GM23338 (cell line): ENCODE measurements at regions not wholly inside any gene's neighbourhood (a gene's known extent, or its start where the extent isn't known, plus 50 kb on each side); places are given as distances from the start of the nearest gene placed in this dataset.
A peak's percentile ranks its signal among the peaks of the same experiment; 100 is the strongest.

Experiments
- ATAC-seq: fragments of 200-7000 bp; cut with Tn5 transposase; 3 replicates; pipeline ENCODE4 v1.9.1; 2020
- DNase-seq: peaks from one replicate; pipeline ENCODE4 v3.0.0-alpha.2; 2015; ENCODE audit warnings: low spot score
- H2AFZ ChIP-seq: fragments of 200-600 bp; sonication (generic); 2 replicates; pipeline ENCODE4 v1.8.0; 2016; ENCODE audit warnings: antibody characterized with exemption, mild to moderate bottlenecking, moderate library complexity
- H3F3A ChIP-seq: fragments of 200-600 bp; sonication (generic); replicated peaks from 2 replicates; pipeline ENCODE4 v1.8.0; 2017; ENCODE audit warnings: antibody characterized with exemption, mixed run types, low read depth
- H3K27ac ChIP-seq: fragments of 200-600 bp; sonication (generic); 2 replicates; pipeline ENCODE4 v1.6.1; 2016; ENCODE audit warnings: low read depth
- H3K27me3 ChIP-seq: fragments of 200-600 bp; sonication (generic); 2 replicates; pipeline ENCODE4 v1.8.0; 2016; ENCODE audit warnings: mild to moderate bottlenecking, mixed run types, moderate library complexity; ENCODE audit not compliant: insufficient read depth
- H3K36me3 ChIP-seq: fragments of 200-600 bp; sonication (generic); 2 replicates; pipeline ENCODE4 v1.8.0; 2016; ENCODE audit warnings: mild to moderate bottlenecking; ENCODE audit not compliant: insufficient read depth
- H3K4me1 ChIP-seq: fragments of 200-600 bp; sonication (generic); 2 replicates; pipeline ENCODE4 v1.8.0; 2016; ENCODE audit warnings: mild to moderate bottlenecking, moderate library complexity; ENCODE audit not compliant: insufficient read depth
- H3K4me2 ChIP-seq: fragments of 200-600 bp; sonication (generic); 2 replicates; pipeline ENCODE4 v1.7.1; 2017; ENCODE audit warnings: mixed run types
- H3K4me3 ChIP-seq: fragments of 200-600 bp; sonication (generic); 2 replicates; pipeline ENCODE4 v1.6.1; 2016; ENCODE audit warnings: mixed run types
- H3K79me2 ChIP-seq: fragments of 200-600 bp; sonication (generic); replicated peaks from 2 replicates; pipeline ENCODE4 v1.8.0; 2017; ENCODE audit warnings: mild to moderate bottlenecking; ENCODE audit not compliant: insufficient read depth
- H3K9me2 ChIP-seq: fragments of 200-600 bp; sonication (generic); 2 replicates; pipeline ENCODE4 v1.8.0; 2017; ENCODE audit not compliant: insufficient read depth
- H4K20me1 ChIP-seq: fragments of 200-600 bp; sonication (generic); replicated peaks from 2 replicates; pipeline ENCODE4 v1.8.0; 2017; ENCODE audit warnings: mild to moderate bottlenecking; ENCODE audit not compliant: insufficient read depth
- H3K27ac Mint-ChIP-seq: 2 replicates; pipeline ENCODE4 v1.8.0; 2020; ENCODE audit warnings: inconsistent platforms, mild to moderate bottlenecking, moderate library complexity, mixed read lengths
- H3K27me3 Mint-ChIP-seq: 3 replicates; pipeline ENCODE4 v1.8.0; 2022; ENCODE audit warnings: low read depth, mild to moderate bottlenecking, moderate library complexity, mixed read lengths, inconsistent platforms; ENCODE audit not compliant: insufficient read depth, poor library complexity
- H3K36me3 Mint-ChIP-seq: 3 replicates; pipeline ENCODE4 v1.8.0; 2021; ENCODE audit warnings: low read depth, mild to moderate bottlenecking, inconsistent platforms, moderate library complexity, mixed read lengths
- H3K4me1 Mint-ChIP-seq: 3 replicates; pipeline ENCODE4 v1.8.0; 2020; ENCODE audit warnings: mild to moderate bottlenecking, inconsistent platforms, mixed read lengths
- H3K4me3 Mint-ChIP-seq: 3 replicates; pipeline ENCODE4 v1.8.0; 2021; ENCODE audit warnings: moderate library complexity, mild to moderate bottlenecking, inconsistent platforms, mixed read lengths
- H3K9me3 Mint-ChIP-seq: 3 replicates; pipeline ENCODE4 v1.8.0; 2020; ENCODE audit warnings: moderate library complexity, mild to moderate bottlenecking, inconsistent platforms, mixed read lengths
- CREB1 ChIP-seq: fragments of 250-450 bp; sonication (Bioruptor Pico); IDR thresholded peaks from 2 replicates; pipeline ENCODE4 v1.5.0; 2020; ENCODE audit warnings: low read depth, mild to moderate bottlenecking, moderate library complexity
- CTCF ChIP-seq, 2 experiments: fragments of 200-600 bp in 1 of 2; sonication (generic) in 1 of 2; conservative IDR thresholded peaks; 2 replicates each; pipeline versions ENCODE4 v1.5.1 to v1.6.1; 2016 to 2017; ENCODE audit warnings: antibody characterized with exemption in 2 of 2, low read depth in 2 of 2, mild to moderate bottlenecking in 2 of 2, moderate library complexity in 1 of 2
- ETS1 ChIP-seq: IDR thresholded peaks from 2 replicates; pipeline ENCODE4 v1.6.1; 2016; ENCODE audit warnings: antibody characterized with exemption
- EZH2 ChIP-seq: fragments of 200-600 bp; sonication (generic); IDR thresholded peaks from one replicate; pipeline ENCODE4 v1.8.0; 2017; ENCODE audit warnings: antibody characterized with exemption, mild to moderate bottlenecking, low read depth; ENCODE audit not compliant: unreplicated experiment
- EZH2phosphoT487 ChIP-seq: fragments of 200-600 bp; sonication (generic); IDR thresholded peaks from one replicate; pipeline ENCODE4 v1.8.1; 2018; ENCODE audit warnings: antibody characterized with exemption; ENCODE audit not compliant: unreplicated experiment
- JUNB ChIP-seq: IDR thresholded peaks from one replicate; pipeline ENCODE4 v1.6.1; 2016; ENCODE audit warnings: antibody characterized with exemption; ENCODE audit not compliant: unreplicated experiment
- NANOG ChIP-seq: IDR thresholded peaks from 2 replicates; pipeline ENCODE4 v1.6.1; 2016; ENCODE audit warnings: antibody characterized with exemption, borderline replicate concordance
- POLR2AphosphoS5 ChIP-seq: IDR thresholded peaks from 2 replicates; pipeline ENCODE4 v1.6.1; 2016; ENCODE audit warnings: antibody characterized with exemption, low read depth
- STAT1 ChIP-seq: IDR thresholded peaks from one replicate; pipeline ENCODE4 v1.6.1; 2016; ENCODE audit warnings: antibody characterized with exemption; ENCODE audit not compliant: unreplicated experiment
- ZNF114 ChIP-seq: fragments of 250-450 bp; sonication (Bioruptor Pico); IDR thresholded peaks from 2 replicates; pipeline ENCODE4 v1.5.0; 2020; ENCODE audit warnings: mild to moderate bottlenecking, moderate library complexity
- ZNF331 ChIP-seq: fragments of 250-450 bp; sonication (Bioruptor Pico); IDR thresholded peaks from 2 replicates; pipeline ENCODE4 v1.5.0; 2020; ENCODE audit warnings: low read depth, mild to moderate bottlenecking, moderate library complexity
- ZNF462 ChIP-seq: fragments of 250-450 bp; sonication (Bioruptor Pico); IDR thresholded peaks from 2 replicates; pipeline ENCODE4 v1.5.0; 2020; ENCODE audit warnings: mild to moderate bottlenecking, moderate library complexity
- TF ChIP-seq, protein P1 (sequence below): IDR thresholded peaks from one replicate; pipeline ENCODE4 v1.6.1; 2018; ENCODE audit warnings: antibody characterized with exemption; ENCODE audit not compliant: unreplicated experiment

DNA sequence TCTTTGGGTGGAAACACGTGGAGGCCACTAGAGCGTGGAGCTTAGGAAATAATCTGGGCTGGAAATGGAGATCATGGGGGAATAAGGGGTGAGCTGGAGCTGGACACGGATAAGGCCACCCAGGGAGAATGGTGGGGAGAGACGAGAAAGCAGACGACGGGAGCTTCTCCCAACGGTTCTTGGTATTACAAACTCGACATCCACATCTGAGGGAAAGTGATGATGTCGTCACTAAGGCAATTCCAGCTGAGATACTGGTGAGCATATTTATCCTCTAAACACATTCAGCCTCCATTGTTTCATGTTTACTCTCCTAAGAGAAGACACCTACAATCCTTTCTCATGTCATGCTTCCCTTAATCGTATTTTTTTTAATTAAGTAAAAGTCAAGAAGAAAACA, 50.2 kb upstream of the SNX9 start:
- Mint-ChIP-seq H3K4me3 (no peak overlapping the region), H3K27ac (no peak overlapping the region), H3K4me1 (peaks cover 28% of the 10 kb centered on the region), H3K9me3 (peaks cover 18% of the 10 kb centered on the region), H3K27me3 (peaks cover 14% of the 10 kb centered on the region), H3K36me3 (peaks cover 14% of the 10 kb centered on the region)
- Histone ChIP-seq H4K20me1 (no peaks in the 10 kb centered on the region), H3K4me3 (no peak overlapping the region), H3K9me2 (peaks cover 13% of the 10 kb centered on the region; the same call in 1 of the 2 replicates), H3F3A (no peaks in the 10 kb centered on the region), H2AFZ (peak overlapping the region; percentile 83), H3K4me1 (peaks cover 11% of the 10 kb centered on the region), H3K27me3 (no peaks in the 10 kb centered on the region), H3K27ac (no peak overlapping the region), H3K79me2 (no peaks in the 10 kb centered on the region), H3K36me3 (no peaks in the 10 kb centered on the region), H3K4me2 (no peak overlapping the region)
- DNase-seq, result no peak
- TF ChIP-seq POLR2AphosphoS5 (no peak), EZH2phosphoT487 (no peak), ZNF114 (CRISPR knock-in tag) (no peak), EZH2 (no peak), STAT1 (no peak), CTCF (conservative IDR thresholded peaks at IDR 0.05; ENCODE audit: low read depth in 2 of 2) (no peak), NANOG (no peak), CREB1 (CRISPR knock-in tag) (no peak), JUNB (no peak), ZNF331 (CRISPR knock-in tag) (no peak), ETS1 (no peak), ZNF462 (no peak)
- TF ChIP-seq, protein P1, sequence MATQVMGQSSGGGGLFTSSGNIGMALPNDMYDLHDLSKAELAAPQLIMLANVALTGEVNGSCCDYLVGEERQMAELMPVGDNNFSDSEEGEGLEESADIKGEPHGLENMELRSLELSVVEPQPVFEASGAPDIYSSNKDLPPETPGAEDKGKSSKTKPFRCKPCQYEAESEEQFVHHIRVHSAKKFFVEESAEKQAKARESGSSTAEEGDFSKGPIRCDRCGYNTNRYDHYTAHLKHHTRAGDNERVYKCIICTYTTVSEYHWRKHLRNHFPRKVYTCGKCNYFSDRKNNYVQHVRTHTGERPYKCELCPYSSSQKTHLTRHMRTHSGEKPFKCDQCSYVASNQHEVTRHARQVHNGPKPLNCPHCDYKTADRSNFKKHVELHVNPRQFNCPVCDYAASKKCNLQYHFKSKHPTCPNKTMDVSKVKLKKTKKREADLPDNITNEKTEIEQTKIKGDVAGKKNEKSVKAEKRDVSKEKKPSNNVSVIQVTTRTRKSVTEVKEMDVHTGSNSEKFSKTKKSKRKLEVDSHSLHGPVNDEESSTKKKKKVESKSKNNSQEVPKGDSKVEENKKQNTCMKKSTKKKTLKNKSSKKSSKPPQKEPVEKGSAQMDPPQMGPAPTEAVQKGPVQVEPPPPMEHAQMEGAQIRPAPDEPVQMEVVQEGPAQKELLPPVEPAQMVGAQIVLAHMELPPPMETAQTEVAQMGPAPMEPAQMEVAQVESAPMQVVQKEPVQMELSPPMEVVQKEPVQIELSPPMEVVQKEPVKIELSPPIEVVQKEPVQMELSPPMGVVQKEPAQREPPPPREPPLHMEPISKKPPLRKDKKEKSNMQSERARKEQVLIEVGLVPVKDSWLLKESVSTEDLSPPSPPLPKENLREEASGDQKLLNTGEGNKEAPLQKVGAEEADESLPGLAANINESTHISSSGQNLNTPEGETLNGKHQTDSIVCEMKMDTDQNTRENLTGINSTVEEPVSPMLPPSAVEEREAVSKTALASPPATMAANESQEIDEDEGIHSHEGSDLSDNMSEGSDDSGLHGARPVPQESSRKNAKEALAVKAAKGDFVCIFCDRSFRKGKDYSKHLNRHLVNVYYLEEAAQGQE, result no peak
- ATAC-seq, result no peak
